DND-41 (cell line): ENCODE measurements at regions not wholly inside any gene's neighbourhood (a gene's known extent, or its start where the extent isn't known, plus 50 kb on each side); places are given as distances from the start of the nearest gene placed in this dataset.

Experiments used
- CTCF ChIP-seq: IDR thresholded peaks from 2 replicates; pipeline ENCODE4 v1.5.1; 2012; ENCODE audit warnings: borderline replicate concordance, low read length, moderate library complexity, mild to moderate bottlenecking; ENCODE audit not compliant: poor library complexity, severe bottlenecking; ENCODE audit errors: extremely low read depth
- EZH2 ChIP-seq: IDR thresholded peaks from 3 replicates; pipeline ENCODE4 v1.6.1; 2012; ENCODE audit warnings: borderline replicate concordance, low read depth, mild to moderate bottlenecking, moderate library complexity, low read length, inconsistent platforms; ENCODE audit not compliant: severe bottlenecking

GRCh38 chr9:86601697-86602096 is 247.5 kb upstream of the TUT7 start:
- TF ChIP-seq CTCF (no peak), EZH2 (no peak)
